SJSA1 (cell line): ENCODE measurements at regions not wholly inside any gene's neighbourhood (a gene's known extent, or its start where the extent isn't known, plus 50 kb on each side); places are given as distances from the start of the nearest gene placed in this dataset.

Experiments used
- DNase-seq, 2 experiments: peaks; one replicate each; pipeline ENCODE4 v3.0.0-alpha.2; 2015 to 2020; ENCODE audit warnings: low spot score in 2 of 2, low read depth in 1 of 2
- H3K27ac ChIP-seq: fragments of 250-450 bp; sonication (Bioruptor Pico); 2 replicates; pipeline ENCODE4 v1.5.1; 2020; ENCODE audit warnings: mild to moderate bottlenecking, moderate library complexity
- H3K27me3 ChIP-seq: fragments of 250-450 bp; sonication (Bioruptor Pico); replicated peaks from 2 replicates; pipeline ENCODE4 v1.5.1; 2020; ENCODE audit warnings: mild to moderate bottlenecking, moderate library complexity
- H3K36me3 ChIP-seq: fragments of 250-450 bp; sonication (Bioruptor Pico); 2 replicates; pipeline ENCODE4 v1.5.1; 2020; ENCODE audit warnings: mild to moderate bottlenecking
- H3K4me1 ChIP-seq: fragments of 250-450 bp; sonication (Bioruptor Pico); replicated peaks from 2 replicates; pipeline ENCODE4 v1.6.1; 2021; ENCODE audit warnings: mild to moderate bottlenecking
- H3K4me3 ChIP-seq: fragments of 250-450 bp; sonication (Bioruptor Pico); 2 replicates; pipeline ENCODE4 v1.5.1; 2020; ENCODE audit warnings: mild to moderate bottlenecking
- H3K9me3 ChIP-seq: fragments of 250-450 bp; sonication (Bioruptor Pico); replicated peaks from 2 replicates; pipeline ENCODE4 v1.5.1; 2020; ENCODE audit warnings: mild to moderate bottlenecking

DNA sequence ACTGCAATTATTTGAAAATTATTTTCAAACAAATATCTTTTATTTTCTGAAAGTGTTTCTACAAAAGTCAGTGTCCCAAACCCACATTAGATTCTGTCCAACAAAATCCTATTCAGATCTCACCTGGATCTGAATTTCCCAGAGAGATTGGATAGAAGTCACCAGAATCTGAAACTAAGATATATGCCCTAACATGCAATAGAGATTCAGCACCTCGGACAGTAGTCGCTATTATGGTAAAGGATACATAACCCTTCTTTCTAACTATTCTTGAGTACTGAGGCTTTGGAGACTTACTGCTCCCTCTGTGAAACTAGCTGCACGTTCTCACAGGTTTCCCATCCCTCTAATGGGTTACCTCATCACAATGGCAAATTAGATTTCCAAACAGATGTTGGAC, 151.4 kb downstream of the ID4 start:
- Histone ChIP-seq H3K4me3 (no peak overlapping the region), H3K4me1 (no peaks in the 10 kb centered on the region), H3K36me3 (no peaks in the 10 kb centered on the region), H3K27ac (no peak overlapping the region), H3K9me3 (no peaks in the 10 kb centered on the region), H3K27me3 (no peaks in the 10 kb centered on the region)
- no peak for DNase-seq

DNA sequence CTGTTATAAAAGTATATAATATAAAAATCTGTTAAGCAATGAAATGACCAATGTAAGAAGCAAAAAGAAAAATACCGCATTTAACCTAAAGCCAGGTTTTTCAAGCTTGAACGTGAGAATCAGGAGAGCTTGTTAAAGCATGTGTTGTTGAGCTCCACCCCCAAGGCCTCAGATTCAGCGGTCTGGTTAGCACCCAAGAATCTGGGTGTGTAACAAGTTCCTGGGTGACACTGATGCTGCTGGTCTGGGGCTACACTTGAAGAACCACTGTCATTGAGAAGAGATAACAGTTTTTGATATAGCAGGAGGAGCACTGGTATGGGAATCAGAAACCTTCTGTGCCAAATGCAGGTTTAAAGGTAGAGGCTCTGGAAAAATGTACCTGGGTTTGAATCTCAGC, 154.0 kb downstream of the ID4 start:
- H3K4me3 ChIP-seq = no peak overlapping the region
- no peak overlapping the region for H3K27ac ChIP-seq
- H3K36me3 ChIP-seq = no peaks in the 10 kb centered on the region
- no peaks in the 10 kb centered on the region for H3K27me3 ChIP-seq
- H3K4me1 ChIP-seq = no peaks in the 10 kb centered on the region
- no peaks in the 10 kb centered on the region for H3K9me3 ChIP-seq
- DNase-seq = no peak

DNA sequence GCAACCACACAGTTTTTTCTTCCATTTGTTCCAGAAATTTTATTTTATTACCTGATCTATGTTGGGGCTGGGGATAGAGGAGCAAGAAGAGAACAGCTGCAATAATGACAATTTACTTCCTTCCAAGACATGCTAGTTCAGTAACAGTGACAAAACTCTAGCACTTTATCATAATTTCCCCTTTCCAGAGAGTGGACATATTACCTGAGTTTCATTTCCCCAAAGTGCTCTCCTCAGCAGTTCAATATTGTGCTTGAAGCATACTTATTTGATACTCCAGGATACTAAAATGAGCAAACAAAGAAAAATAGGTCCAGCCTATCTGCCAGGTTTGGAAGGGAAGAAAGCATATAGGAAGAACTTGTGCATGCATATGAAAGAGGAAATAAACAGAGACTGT, 157.7 kb downstream of the ID4 start:
- Histone ChIP-seq H3K4me3 (no peak overlapping the region), H3K4me1 (no peaks in the 10 kb centered on the region), H3K9me3 (no peaks in the 10 kb centered on the region), H3K36me3 (no peaks in the 10 kb centered on the region), H3K27me3 (no peaks in the 10 kb centered on the region), H3K27ac (no peak overlapping the region)
- no peak for DNase-seq

DNA sequence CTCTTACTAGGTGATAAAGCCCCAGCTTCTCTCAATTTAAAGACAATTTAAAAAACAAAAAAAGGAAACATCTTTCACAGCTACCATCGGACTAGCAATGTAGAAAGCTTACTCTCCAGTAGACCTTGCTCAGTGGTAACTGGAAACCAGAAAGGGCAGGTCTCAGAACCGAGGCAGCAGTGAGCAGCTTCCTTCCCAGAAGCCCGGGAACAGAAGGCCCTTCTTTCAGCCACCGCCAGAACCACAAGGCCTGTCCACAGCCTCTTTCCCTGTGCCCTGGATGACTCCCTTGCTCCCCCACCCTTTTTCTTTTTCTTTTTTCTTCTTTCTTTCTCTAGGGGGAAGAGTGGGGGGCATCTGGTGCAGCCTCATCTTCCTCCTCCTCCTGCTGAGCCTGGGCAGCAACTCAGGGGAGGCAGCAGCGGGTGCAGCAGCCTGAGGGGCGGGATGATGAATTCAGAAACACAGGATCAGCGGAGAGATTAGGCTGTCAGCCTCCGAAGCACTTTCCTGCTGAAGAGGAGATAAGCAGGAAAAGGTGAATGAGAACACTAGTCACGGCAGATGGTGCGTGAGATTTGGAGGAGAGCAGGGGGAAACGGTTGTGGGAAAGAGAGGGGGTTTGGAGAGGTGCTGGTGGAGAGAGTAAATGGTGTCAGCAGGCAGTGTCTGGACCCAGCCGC, 158.5 kb downstream of the ID4 start:
- Histone ChIP-seq H3K4me3 (no peak overlapping the region), H3K27me3 (no peaks in the 10 kb centered on the region), H3K27ac (no peak overlapping the region), H3K36me3 (no peaks in the 10 kb centered on the region), H3K9me3 (no peaks in the 10 kb centered on the region), H3K4me1 (no peaks in the 10 kb centered on the region)
- no peak for DNase-seq

DNA sequence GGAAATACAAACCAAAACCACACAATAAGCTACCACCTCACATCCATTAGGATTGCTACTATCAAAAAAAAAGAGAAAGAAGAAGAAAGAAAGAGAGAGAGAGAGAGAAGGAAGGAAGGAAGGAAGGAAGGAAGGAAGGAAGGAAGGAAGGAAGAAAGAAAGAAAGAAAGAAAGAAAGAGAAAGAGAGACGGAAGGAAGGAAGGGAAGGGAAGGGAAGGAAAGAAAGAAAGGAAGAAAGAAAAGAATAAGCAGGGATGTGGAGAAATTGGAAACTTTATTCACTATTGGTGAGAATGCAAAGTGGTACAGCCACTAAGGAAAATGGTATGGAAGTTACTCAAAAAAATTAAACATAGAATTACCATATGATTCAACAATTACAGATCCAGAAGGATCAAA, 159.9 kb downstream of the ID4 start:
- Histone ChIP-seq H3K9me3 (no peaks in the 10 kb centered on the region), H3K4me1 (no peaks in the 10 kb centered on the region), H3K27me3 (no peaks in the 10 kb centered on the region), H3K27ac (no peak overlapping the region), H3K4me3 (no peak overlapping the region), H3K36me3 (no peaks in the 10 kb centered on the region)
- DNase-seq = no peak

GRCh38 chr6:19998541-19998940, 161.4 kb downstream of the ID4 start:
- no peaks in the 10 kb centered on the region for H3K27me3 ChIP-seq
- no peaks in the 10 kb centered on the region for H3K4me1 ChIP-seq
- no peaks in the 10 kb centered on the region for H3K36me3 ChIP-seq
- no peaks in the 10 kb centered on the region for H3K9me3 ChIP-seq
- H3K27ac ChIP-seq = no peak overlapping the region
- no peak overlapping the region for H3K4me3 ChIP-seq
- DNase-seq = no peak

- Histone ChIP-seq H3K36me3 (no peaks in the 10 kb centered on the region), H3K4me3 (no peak overlapping the region)
- peak in 1 of 2 experiments; percentile 11 for DNase-seq
These were observed 162.4 kb downstream of the ID4 start for GRCh38 chr6:19999319-20000191.

DNA sequence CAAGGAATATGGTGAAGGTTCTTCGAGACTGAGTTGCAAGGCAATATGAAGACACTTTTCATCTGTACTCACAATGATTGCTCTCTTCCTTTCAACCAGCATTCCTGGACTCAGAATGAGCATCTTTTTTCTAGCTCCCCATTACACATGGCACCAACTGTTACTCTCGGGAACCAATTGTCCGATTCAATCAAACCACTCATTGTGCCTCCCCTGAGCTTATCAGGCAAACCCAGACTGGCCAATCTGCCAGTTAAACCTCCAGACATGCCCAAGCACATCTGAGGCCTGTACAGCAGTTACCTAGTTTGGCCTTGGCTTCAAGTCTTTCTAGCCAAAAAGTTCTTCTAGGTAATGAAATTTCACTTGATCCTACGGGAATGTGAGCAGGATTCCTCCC, 164.1 kb downstream of the ID4 start:
- Histone ChIP-seq H3K4me1 (no peaks in the 10 kb centered on the region), H3K9me3 (no peaks in the 10 kb centered on the region), H3K27me3 (no peaks in the 10 kb centered on the region), H3K27ac (no peak overlapping the region), H3K36me3 (no peaks in the 10 kb centered on the region), H3K4me3 (no peak overlapping the region)
- no peak for DNase-seq

More at GRCh38 chr6:19999319-20000191, 162.4 kb downstream of the ID4 start:
- Histone ChIP-seq H3K27ac (no peak overlapping the region), H3K27me3 (no peaks in the 10 kb centered on the region), H3K4me1 (no peaks in the 10 kb centered on the region), H3K9me3 (no peaks in the 10 kb centered on the region)

DNA sequence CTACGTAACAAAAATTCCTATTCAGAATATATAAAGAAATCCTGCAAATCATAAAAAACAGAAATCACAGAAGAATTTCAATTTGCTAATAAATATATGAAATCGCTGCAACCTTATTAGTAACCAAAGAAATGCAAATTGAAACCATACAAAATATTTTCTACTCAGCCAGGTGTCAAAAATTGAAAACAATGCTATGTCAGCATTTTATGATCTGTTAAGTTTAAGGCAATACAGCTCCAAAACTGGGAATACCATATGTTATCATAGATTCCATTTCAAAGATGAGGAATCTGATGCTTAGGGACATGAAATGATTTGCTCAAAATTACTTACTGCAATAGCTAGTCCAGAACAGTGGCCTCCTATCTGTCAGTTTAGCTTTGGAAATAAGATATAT, 168.9 kb downstream of the ID4 start:
- Histone ChIP-seq H3K9me3 (no peaks in the 10 kb centered on the region), H3K4me1 (no peaks in the 10 kb centered on the region), H3K27me3 (no peaks in the 10 kb centered on the region), H3K4me3 (no peak overlapping the region), H3K36me3 (no peaks in the 10 kb centered on the region), H3K27ac (no peak overlapping the region)
- no peak for DNase-seq

GRCh38 chr6:20008131-20008530, 171.0 kb downstream of the ID4 start:
- no peak overlapping the region for H3K4me3 ChIP-seq
- H3K9me3 ChIP-seq = no peaks in the 10 kb centered on the region
- H3K36me3 ChIP-seq = no peaks in the 10 kb centered on the region
- no peak overlapping the region for H3K27ac ChIP-seq
- H3K4me1 ChIP-seq = no peaks in the 10 kb centered on the region
- H3K27me3 ChIP-seq = no peaks in the 10 kb centered on the region
- DNase-seq = no peak

- no peaks in the 10 kb centered on the region for H3K4me1 ChIP-seq
- H3K27me3 ChIP-seq = no peaks in the 10 kb centered on the region
- H3K27ac ChIP-seq = no peak overlapping the region
- no peaks in the 10 kb centered on the region for H3K9me3 ChIP-seq
- no peak overlapping the region for H3K4me3 ChIP-seq
- H3K36me3 ChIP-seq = no peaks in the 10 kb centered on the region
- DNase-seq = no peak
These were observed 176.1 kb downstream of the ID4 start for GRCh38 chr6:20013066-20013861.

- H3K27ac ChIP-seq = no peak overlapping the region
These were observed 177.3 kb downstream of the ID4 start for GRCh38 chr6:20014508-20014907.

GRCh38 chr6:20020526-20020925, 183.4 kb downstream of the ID4 start:
- no peak overlapping the region for H3K4me3 ChIP-seq
- H3K9me3 ChIP-seq = no peaks in the 10 kb centered on the region
- H3K27me3 ChIP-seq = no peaks in the 10 kb centered on the region
- no peak for DNase-seq
- no peak overlapping the region for H3K27ac ChIP-seq
- H3K36me3 ChIP-seq = no peaks in the 10 kb centered on the region
- no peaks in the 10 kb centered on the region for H3K4me1 ChIP-seq

More at GRCh38 chr6:20014508-20014907, 177.3 kb downstream of the ID4 start:
- H3K36me3 ChIP-seq = no peaks in the 10 kb centered on the region
- H3K4me3 ChIP-seq = no peak overlapping the region
- no peaks in the 10 kb centered on the region for H3K9me3 ChIP-seq
- DNase-seq = no peak
- no peaks in the 10 kb centered on the region for H3K4me1 ChIP-seq
- no peaks in the 10 kb centered on the region for H3K27me3 ChIP-seq

- no peak overlapping the region for H3K27ac ChIP-seq
- no peaks in the 10 kb centered on the region for H3K9me3 ChIP-seq
- DNase-seq = no peak
- no peaks in the 10 kb centered on the region for H3K36me3 ChIP-seq
- no peak overlapping the region for H3K4me3 ChIP-seq
- no peaks in the 10 kb centered on the region for H3K4me1 ChIP-seq
- H3K27me3 ChIP-seq = no peaks in the 10 kb centered on the region
These were observed 184.6 kb downstream of the ID4 start for GRCh38 chr6:20021795-20022194.
